ENCODE measurements at regions not wholly inside any gene's neighbourhood (a gene's known extent, or its start where the extent isn't known, plus 50 kb on each side); places are given as distances from the start of the nearest gene placed in this dataset.
"Not testable (repeated sequence)": the region's sequence is repeated elsewhere in the genome, so short reads cannot be mapped to it uniquely, and the experiment has no call there.

DNA sequence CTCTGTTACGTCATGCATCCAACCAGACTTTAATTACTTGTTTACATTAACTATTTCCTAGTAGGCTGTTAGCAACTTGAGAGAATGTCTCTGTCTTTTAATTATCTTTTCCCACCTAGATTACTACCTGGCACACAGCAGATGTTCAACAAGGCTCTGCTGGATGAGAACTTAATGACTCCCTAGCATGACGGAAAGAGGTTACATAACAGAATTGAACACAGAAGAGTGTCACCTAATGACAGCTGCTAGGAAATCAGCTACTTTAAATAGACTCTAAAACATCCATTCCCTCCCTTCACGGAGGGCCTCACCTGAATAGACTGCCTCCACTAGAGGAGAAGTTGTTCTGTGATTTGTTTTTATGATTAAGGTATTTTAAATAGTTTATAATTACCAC, 110.8 kb downstream of the TEX29 start:
- Histone ChIP-seq H3K9ac (ENCODE audit: low read depth, low read length) (no peak overlapping the region), H3K27me3 (ENCODE audit: insufficient read depth, low read length) (no peaks in the 10 kb centered on the region), H3K36me3 (ENCODE audit: insufficient read depth, low read length) (no peaks in the 10 kb centered on the region), H3K4me1 (ENCODE audit: insufficient read depth, low read length) (no peaks in the 10 kb centered on the region), H3K9me3 (ENCODE audit: insufficient read depth, low read depth, low read length) (no peaks in the 10 kb centered on the region), H3K27ac (ENCODE audit: low read depth, low read length) (no peak overlapping the region), H3K4me3 (ENCODE audit: low read length) (no peak overlapping the region)
- 80% methylated on average over 2 of the region's 3 CpGs for WGBS

DNA sequence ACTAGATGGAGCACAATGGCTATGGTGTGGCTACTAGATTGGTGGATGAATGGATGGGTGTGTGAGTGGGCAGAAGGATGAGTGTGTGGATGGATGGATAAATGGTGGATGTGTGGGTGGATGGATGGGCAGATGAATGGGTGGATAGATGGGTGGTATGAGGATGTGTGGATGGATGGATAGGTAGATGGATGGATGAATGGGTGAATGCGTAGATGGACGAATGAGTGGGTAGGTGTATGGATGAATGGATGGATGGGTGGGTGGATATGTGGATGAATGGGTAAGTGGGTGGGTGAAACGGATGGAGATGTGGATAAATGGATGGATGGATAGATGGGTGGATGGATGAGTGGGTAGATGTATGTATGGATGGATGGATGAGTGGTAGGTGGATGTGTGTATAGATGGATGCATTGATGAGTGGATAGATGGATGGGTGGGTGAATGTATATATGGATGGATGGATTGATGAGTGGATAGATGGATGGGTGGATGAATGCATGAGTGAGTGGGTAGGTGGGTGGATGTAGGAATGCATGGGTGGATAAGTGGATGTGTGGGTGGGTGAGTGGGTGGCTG, 114.2 kb downstream of the TEX29 start:
- WGBS = 62% methylated on average over 3 of the region's 3 CpGs
- H3K36me3 ChIP-seq (ENCODE audit: insufficient read depth, low read length) = no peaks in the 10 kb centered on the region
- no peak overlapping the region for H3K27ac ChIP-seq (ENCODE audit: low read depth, low read length)
- H3K4me3 ChIP-seq (ENCODE audit: low read length) = no peak overlapping the region
- no peak overlapping the region for H3K9ac ChIP-seq (ENCODE audit: low read depth, low read length)
- H3K27me3 ChIP-seq (ENCODE audit: insufficient read depth, low read length) = no peaks in the 10 kb centered on the region; the same call in 1 of the 2 replicates
- no peaks in the 10 kb centered on the region for H3K4me1 ChIP-seq (ENCODE audit: insufficient read depth, low read length)
- no peaks in the 10 kb centered on the region for H3K9me3 ChIP-seq (ENCODE audit: insufficient read depth, low read depth, low read length)

DNA sequence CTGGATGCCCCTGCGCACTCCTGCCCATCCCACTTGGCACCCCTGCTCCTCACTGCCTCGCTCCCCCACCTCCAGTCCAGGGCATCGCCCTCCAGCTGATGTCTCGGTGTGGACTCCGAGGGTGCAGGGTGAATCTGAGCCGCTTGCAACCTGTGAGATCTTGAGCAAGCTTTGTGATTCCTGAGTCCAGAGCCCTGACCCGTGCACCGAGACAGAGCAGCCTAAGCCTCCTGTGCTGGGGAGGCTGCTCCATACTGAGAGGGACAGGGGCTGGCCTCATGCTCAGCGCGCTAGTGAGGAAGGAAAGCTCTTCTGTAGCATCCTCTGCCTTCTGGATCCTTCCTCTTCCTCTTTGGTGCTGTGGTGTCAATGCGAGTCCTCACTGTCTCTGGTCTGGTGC, 116.0 kb downstream of the TEX29 start:
- H3K9ac ChIP-seq (ENCODE audit: low read depth, low read length) = no peak overlapping the region
- no peaks in the 10 kb centered on the region for H3K36me3 ChIP-seq (ENCODE audit: insufficient read depth, low read length)
- H3K9me3 ChIP-seq (ENCODE audit: insufficient read depth, low read depth, low read length) = no peaks in the 10 kb centered on the region
- H3K4me1 ChIP-seq (ENCODE audit: insufficient read depth, low read length) = no peaks in the 10 kb centered on the region
- no peaks in the 10 kb centered on the region; the same call in 1 of the 2 replicates for H3K27me3 ChIP-seq (ENCODE audit: insufficient read depth, low read length)
- WGBS = 91% methylated on average over 11 of the region's 11 CpGs
- H3K27ac ChIP-seq (ENCODE audit: low read depth, low read length) = no peak overlapping the region
- H3K4me3 ChIP-seq (ENCODE audit: low read length) = no peak overlapping the region

DNA sequence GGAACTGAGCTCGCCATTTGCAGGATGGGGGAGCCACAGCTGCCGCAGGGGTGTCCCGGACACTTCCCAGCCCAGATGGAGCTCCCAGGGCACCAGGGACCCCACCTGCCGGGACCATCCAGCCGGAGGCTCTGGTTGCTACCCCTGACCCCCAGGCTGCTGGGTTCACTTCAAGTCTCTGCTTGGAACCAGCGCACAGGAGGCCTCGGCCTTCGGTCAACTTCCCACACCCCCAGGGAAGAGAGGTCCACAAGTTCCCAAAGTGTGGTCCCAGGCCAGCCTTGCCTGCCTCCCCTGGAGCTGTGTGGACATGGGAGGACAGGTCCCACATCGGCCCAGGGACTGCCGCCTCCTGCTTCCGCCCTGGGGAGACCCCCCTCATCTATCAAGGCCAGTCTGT, 117.0 kb downstream of the TEX29 start:
- Histone ChIP-seq H3K9me3 (ENCODE audit: insufficient read depth, low read depth, low read length) (no peaks in the 10 kb centered on the region), H3K9ac (ENCODE audit: low read depth, low read length) (no peak overlapping the region), H3K4me3 (ENCODE audit: low read length) (no peak overlapping the region), H3K27me3 (ENCODE audit: insufficient read depth, low read length) (no peaks in the 10 kb centered on the region; the same call in 1 of the 2 replicates), H3K27ac (ENCODE audit: low read depth, low read length) (no peak overlapping the region), H3K36me3 (ENCODE audit: insufficient read depth, low read length) (no peaks in the 10 kb centered on the region), H3K4me1 (ENCODE audit: insufficient read depth, low read length) (no peaks in the 10 kb centered on the region)
- 95% methylated on average over 11 of the region's 11 CpGs for WGBS

DNA sequence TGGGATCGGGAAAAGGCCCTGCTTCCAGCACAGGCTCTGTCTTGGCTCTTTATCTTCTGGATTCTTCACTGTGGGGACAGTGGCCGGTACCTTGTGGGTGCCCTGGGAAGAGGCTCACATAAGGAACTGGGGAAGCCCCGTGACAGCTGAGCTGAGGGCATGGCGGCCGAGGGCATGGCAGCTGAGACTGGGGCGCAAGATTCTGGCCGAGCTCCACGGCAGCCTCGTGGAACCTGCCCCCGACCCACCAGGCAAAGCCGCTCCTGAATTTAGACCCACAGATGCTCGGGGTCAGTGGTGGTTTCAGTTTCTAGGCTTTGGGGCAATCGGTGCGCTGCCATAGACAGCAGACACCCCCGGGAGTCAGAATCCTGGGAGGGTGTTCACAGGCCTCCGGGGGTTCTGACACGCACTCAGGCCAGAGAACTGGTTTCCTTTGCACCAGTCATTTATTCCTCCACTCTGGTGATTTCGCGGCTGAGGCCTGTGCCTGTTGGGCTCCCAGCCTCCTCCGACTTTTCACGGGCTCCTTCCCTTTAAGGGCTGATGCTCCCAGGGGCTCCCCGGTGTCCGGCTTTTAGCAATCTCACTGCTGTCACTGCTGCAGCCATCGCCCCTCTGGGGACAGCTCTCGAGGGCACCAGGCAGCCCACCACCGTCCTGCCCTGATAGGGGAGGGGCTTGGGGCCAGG, 117.6 kb downstream of the TEX29 start:
- WGBS = 94% methylated on average over 26 of the region's 26 CpGs
- no peak overlapping the region for H3K4me3 ChIP-seq (ENCODE audit: low read length)
- H3K9ac ChIP-seq (ENCODE audit: low read depth, low read length) = no peak overlapping the region
- no peaks in the 10 kb centered on the region for H3K4me1 ChIP-seq (ENCODE audit: insufficient read depth, low read length)
- no peaks in the 10 kb centered on the region for H3K9me3 ChIP-seq (ENCODE audit: insufficient read depth, low read depth, low read length)
- H3K36me3 ChIP-seq (ENCODE audit: insufficient read depth, low read length) = no peaks in the 10 kb centered on the region
- no peak overlapping the region for H3K27ac ChIP-seq (ENCODE audit: low read depth, low read length)
- H3K27me3 ChIP-seq (ENCODE audit: insufficient read depth, low read length) = no peaks in the 10 kb centered on the region; the same call in 1 of the 2 replicates

DNA sequence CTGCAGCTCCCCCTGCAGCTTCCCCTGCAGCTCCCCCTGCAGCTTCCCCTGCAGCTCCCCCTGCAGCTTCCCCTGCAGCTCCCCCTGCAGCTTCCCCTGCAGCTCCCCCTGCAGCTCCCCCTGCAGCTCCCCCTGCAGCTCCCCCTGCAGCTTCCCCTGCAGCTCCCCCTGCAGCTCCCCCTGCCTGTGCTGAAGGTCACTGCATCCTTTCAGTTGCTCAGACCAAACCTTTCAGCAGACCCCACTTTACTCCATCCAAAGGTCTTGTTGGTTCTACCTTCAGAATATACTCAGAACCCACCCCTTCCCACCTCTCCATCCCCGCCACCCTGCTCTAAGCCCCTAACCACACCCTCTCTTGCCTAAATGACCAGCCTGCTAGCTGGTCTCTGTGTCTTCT, 120.0 kb downstream of the TEX29 start:
- not testable (repeated sequence) for H3K9ac ChIP-seq (ENCODE audit: low read depth, low read length); H3K27me3 ChIP-seq (ENCODE audit: insufficient read depth, low read length); H3K4me1 ChIP-seq (ENCODE audit: insufficient read depth, low read length); H3K9me3 ChIP-seq (ENCODE audit: insufficient read depth, low read depth, low read length); H3K4me3 ChIP-seq (ENCODE audit: low read length); H3K27ac ChIP-seq (ENCODE audit: low read depth, low read length); H3K36me3 ChIP-seq (ENCODE audit: insufficient read depth, low read length)
- 78% methylated on average over 1 of the region's 1 CpG for WGBS

DNA sequence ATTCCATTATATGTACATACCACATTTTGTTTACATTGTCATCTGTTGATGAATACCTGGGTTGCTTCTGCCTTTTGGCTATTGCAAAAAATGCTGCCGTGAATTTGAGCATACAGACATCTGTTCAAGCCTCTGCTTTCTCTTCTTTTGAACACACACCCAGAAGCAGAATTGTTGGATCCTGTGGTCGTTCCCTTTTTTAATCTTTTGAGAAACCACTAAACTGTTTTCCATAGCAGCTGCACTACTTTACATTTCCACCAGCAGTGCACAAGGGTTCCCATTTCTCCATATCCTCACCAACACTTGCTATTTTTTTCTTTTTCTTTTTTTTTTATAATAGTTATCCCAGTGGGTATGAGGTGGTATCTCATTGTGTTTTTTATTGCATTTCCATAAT, 123.5 kb downstream of the TEX29 start:
- Histone ChIP-seq H3K9me3 (ENCODE audit: insufficient read depth, low read depth, low read length) (peaks cover 7% of the 10 kb centered on the region; the same call in 1 of the 2 replicates), H3K4me3 (ENCODE audit: low read length) (no peak overlapping the region), H3K9ac (ENCODE audit: low read depth, low read length) (no peak overlapping the region), H3K36me3 (ENCODE audit: insufficient read depth, low read length) (no peaks in the 10 kb centered on the region), H3K4me1 (ENCODE audit: insufficient read depth, low read length) (no peaks in the 10 kb centered on the region), H3K27me3 (ENCODE audit: insufficient read depth, low read length) (no peaks in the 10 kb centered on the region), H3K27ac (ENCODE audit: low read depth, low read length) (no peak overlapping the region)
- 88% methylated on average over 2 of the region's 2 CpGs for WGBS

DNA sequence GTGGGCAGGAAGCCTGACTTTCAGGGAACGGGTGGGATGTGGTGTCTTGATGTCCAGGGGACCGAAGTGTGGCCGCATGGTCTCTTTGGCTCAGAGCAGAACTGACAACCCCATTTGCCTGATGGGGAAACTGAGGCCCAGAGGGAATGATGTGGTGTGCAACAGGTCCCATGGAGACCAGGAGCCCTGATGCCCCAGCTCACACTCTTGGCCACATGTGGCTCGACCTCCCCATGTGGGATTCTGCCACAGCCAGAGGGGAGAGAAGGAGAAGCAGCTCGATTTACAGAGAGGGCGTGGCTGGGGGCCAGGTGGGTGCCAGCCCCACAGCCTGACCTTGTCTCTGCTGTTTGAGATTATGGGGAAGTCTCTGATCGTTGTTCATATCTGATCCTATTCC, 128.1 kb downstream of the TEX29 start:
- Histone ChIP-seq H3K27me3 (ENCODE audit: insufficient read depth, low read length) (no peaks in the 10 kb centered on the region), H3K4me1 (ENCODE audit: insufficient read depth, low read length) (no peaks in the 10 kb centered on the region), H3K36me3 (ENCODE audit: insufficient read depth, low read length) (no peaks in the 10 kb centered on the region), H3K9me3 (ENCODE audit: insufficient read depth, low read depth, low read length) (peaks cover 9% of the 10 kb centered on the region; the same call in 1 of the 2 replicates), H3K4me3 (ENCODE audit: low read length) (no peak overlapping the region), H3K9ac (ENCODE audit: low read depth, low read length) (no peak overlapping the region), H3K27ac (ENCODE audit: low read depth, low read length) (no peak overlapping the region)
- 92% methylated on average over 7 of the region's 7 CpGs for WGBS

DNA sequence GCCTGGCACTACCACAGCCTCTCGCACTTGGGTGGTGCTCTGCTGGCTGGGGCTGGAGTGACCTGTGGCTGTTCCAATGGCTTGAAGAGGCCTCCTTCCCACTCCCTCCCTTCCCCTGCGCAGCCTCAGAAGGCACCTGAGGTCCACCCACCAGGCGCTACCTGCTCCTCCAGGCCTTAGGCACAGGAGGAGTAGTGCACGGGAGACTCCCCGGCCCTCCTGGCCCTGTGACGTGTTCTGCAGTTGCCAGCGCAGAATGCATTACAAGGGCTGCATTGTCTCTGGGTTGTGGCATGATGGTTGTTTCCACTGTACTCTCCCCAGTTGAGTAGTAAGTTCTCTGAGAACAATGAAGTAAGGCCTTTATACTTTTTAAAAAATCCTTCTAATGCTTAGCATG, 128.6 kb downstream of the TEX29 start:
- 93% methylated on average over 7 of the region's 7 CpGs for WGBS
- Histone ChIP-seq H3K4me3 (ENCODE audit: low read length) (no peak overlapping the region), H3K36me3 (ENCODE audit: insufficient read depth, low read length) (no peaks in the 10 kb centered on the region), H3K9ac (ENCODE audit: low read depth, low read length) (no peak overlapping the region), H3K27ac (ENCODE audit: low read depth, low read length) (no peak overlapping the region), H3K4me1 (ENCODE audit: insufficient read depth, low read length) (no peaks in the 10 kb centered on the region), H3K9me3 (ENCODE audit: insufficient read depth, low read depth, low read length) (peaks cover 14% of the 10 kb centered on the region; the same call in 1 of the 2 replicates), H3K27me3 (ENCODE audit: insufficient read depth, low read length) (no peaks in the 10 kb centered on the region)

DNA sequence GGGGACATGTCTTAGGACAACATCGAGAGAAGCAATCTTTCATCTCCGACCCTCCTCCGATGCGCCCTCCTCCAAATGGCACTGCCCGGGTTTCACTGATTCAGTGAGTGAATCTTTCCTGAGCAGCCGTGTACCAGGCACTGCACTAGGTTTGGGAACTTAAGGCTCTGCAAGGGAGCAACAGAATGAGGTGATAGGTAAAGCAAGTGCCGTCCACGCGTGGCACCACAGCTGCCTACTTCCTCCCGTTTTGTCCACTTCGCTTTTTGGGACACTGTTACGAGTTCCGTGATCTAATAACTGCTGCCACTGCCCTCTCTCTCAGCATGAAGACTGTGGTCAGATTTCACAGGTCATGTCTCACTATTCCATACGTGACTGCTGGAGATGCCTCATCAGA, 131.0 kb downstream of the TEX29 start:
- WGBS = 95% methylated on average over 14 of the region's 14 CpGs
- Histone ChIP-seq H3K27me3 (ENCODE audit: insufficient read depth, low read length) (no peaks in the 10 kb centered on the region), H3K9ac (ENCODE audit: low read depth, low read length) (no peak overlapping the region), H3K4me1 (ENCODE audit: insufficient read depth, low read length) (no peaks in the 10 kb centered on the region), H3K36me3 (ENCODE audit: insufficient read depth, low read length) (no peaks in the 10 kb centered on the region), H3K4me3 (ENCODE audit: low read length) (no peak overlapping the region), H3K27ac (ENCODE audit: low read depth, low read length) (no peak overlapping the region), H3K9me3 (ENCODE audit: insufficient read depth, low read depth, low read length) (peaks cover 18% of the 10 kb centered on the region; the same call in 1 of the 2 replicates)

DNA sequence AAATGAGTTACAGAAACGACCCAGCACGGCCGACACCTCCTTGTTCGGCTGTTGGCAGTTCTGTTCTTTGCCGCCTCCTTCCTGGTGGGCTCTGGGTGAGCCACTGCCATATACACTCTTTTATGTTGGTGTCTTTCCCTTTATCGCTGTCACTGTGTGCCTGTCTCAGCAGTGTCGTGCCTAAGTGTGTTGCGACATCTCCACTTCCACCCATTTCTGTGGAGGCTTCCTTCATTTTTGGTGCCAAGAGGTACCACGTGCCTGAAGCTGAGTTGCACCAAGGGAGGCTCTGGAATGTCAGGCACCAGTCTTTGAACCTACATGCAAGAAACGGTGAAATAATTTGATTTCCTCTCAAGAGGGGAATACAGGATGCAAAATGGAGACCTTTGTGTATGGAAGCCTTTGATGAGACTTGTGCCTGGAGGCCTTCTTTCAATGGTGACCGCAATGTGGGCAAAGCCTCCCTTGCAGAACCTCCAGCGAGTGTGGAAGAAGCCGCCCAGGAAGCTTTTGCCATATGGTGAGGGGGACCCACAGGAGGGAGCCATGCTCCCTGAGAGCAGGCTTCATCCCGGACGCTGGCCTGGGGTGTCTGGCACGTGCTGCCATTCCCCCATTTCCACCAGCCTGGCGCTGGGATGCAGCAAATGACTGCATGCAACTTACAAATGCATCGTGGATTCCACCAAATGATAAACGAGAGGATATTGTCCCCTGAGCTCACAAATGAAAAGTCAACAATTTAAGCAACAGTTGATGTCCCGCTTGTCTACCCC, 136.2 kb downstream of the TEX29 start:
- Histone ChIP-seq H3K9ac (ENCODE audit: low read depth, low read length) (no peak overlapping the region), H3K36me3 (ENCODE audit: insufficient read depth, low read length) (no peaks in the 10 kb centered on the region), H3K4me1 (ENCODE audit: insufficient read depth, low read length) (no peaks in the 10 kb centered on the region), H3K4me3 (ENCODE audit: low read length) (no peak overlapping the region), H3K9me3 (ENCODE audit: insufficient read depth, low read depth, low read length) (peaks cover 11% of the 10 kb centered on the region; the same call in 1 of the 2 replicates), H3K27ac (ENCODE audit: low read depth, low read length) (no peak overlapping the region), H3K27me3 (ENCODE audit: insufficient read depth, low read length) (no peaks in the 10 kb centered on the region)
- 94% methylated on average over 20 of the region's 20 CpGs for WGBS
